ENCODE measurements at regions not wholly inside any gene's neighbourhood (a gene's known extent, or its start where the extent isn't known, plus 50 kb on each side); places are given as distances from the start of the nearest gene placed in this dataset.

DNA sequence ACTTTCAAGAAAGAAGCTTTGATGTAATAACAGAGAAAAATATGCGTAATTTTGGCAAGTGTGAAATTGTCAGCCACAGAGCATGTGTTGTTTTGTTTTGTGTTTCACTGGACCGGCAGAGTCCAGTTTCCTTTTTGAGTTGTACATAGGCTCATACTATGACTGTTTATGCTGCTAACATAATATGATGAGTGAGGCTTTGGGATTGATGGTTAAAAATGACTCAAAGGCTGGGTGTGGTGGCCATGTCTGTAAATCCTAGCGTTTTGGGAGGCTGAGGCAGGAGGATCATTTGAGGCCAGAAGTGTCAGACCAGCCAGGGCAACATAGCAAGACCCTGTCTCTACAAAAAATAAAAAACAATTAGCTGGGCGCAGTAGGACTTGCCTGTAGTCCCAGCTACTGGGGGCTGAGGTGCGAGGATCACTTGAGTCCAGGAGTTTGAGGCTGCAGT lies 487.9 kb downstream of the PCNX1 start:
- TF ChIP-seq, protein P1, sequence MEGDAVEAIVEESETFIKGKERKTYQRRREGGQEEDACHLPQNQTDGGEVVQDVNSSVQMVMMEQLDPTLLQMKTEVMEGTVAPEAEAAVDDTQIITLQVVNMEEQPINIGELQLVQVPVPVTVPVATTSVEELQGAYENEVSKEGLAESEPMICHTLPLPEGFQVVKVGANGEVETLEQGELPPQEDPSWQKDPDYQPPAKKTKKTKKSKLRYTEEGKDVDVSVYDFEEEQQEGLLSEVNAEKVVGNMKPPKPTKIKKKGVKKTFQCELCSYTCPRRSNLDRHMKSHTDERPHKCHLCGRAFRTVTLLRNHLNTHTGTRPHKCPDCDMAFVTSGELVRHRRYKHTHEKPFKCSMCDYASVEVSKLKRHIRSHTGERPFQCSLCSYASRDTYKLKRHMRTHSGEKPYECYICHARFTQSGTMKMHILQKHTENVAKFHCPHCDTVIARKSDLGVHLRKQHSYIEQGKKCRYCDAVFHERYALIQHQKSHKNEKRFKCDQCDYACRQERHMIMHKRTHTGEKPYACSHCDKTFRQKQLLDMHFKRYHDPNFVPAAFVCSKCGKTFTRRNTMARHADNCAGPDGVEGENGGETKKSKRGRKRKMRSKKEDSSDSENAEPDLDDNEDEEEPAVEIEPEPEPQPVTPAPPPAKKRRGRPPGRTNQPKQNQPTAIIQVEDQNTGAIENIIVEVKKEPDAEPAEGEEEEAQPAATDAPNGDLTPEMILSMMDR (IDR thresholded peaks at IDR 0.05; ENCODE audit: borderline replicate concordance, extremely low read depth, low read length, poor library complexity, severe bottlenecking): no peak
- no peak for TF ChIP-seq EZH2 (IDR thresholded peaks at IDR 0.05; ENCODE audit: borderline replicate concordance, low read depth, low read length, severe bottlenecking)

Measured in DND-41 (cell line).